GM12872 (cell line): ENCODE measurements at regions not wholly inside any gene's neighbourhood (a gene's known extent, or its start where the extent isn't known, plus 50 kb on each side); places are given as distances from the start of the nearest gene placed in this dataset.

Source experiments
- CTCF ChIP-seq: IDR thresholded peaks from 3 replicates; pipeline ENCODE4 v1.5.1; 2011; ENCODE audit warnings: low read depth, mild to moderate bottlenecking, low read length, moderate library complexity; ENCODE audit not compliant: insufficient read depth

GRCh38 chr2:200146501-200146900 is 160.0 kb upstream of the SPATS2L start:
- no peak for TF ChIP-seq CTCF

DNA sequence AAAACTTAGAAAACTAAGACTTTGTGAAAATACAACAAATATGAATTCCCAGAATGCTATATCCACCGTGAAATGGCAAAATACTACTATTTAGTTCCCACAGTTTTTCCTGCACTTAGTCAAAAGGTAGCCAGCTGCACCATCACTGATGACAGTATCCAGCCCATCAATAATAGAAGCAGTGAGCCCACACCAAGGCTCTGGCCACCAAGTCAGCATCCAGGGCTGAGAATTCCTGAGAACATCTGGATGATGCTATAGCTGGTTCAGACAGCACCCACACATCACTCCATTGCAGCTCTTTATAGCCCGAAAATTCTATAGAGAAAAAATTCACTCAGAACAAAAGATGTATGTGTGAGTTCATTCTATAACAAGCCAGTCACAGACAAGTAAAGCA is 159.1 kb upstream of the SPATS2L start:
- TF ChIP-seq CTCF: no peak

- no peak for TF ChIP-seq CTCF
These were observed 158.1 kb upstream of the SPATS2L start for GRCh38 chr2:200148366-200148765.

DNA sequence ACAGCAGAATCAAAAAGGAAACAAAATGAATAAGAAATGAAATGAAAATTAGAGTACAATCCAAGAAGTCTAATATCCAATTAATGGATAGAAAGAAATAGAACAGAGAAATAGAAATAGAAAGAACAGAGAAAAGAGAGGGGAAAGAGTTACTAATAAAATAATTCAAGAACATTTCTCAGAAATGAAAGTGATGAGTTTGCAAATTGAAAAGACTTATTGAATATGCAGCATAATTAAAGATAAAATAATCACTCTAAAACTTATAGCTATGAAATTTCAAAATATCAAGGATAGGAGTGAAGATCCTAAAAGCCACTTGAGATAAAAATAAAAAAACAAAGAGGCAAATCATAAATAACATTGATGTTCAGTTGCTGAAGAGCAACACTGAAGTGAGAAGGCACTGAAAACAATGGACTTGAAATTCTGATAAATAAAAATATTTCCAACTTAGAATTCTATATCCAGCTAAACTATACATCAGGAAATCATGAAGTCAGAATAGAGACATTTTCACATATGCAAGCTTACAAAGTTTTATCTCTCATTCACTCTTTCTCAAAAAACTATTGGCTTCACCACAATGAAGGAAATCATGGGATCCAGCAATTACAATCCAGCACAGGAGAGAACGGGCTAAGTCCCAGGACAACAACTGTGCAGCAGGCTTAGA is 155.9 kb upstream of the SPATS2L start:
- TF ChIP-seq CTCF: no peak

GRCh38 chr2:200155652-200156051 is 150.8 kb upstream of the SPATS2L start:
- no peak for TF ChIP-seq CTCF

- TF ChIP-seq CTCF: no peak
These were observed 150.2 kb upstream of the SPATS2L start for GRCh38 chr2:200156166-200156835.

GRCh38 chr2:200158647-200159356 is 147.7 kb upstream of the SPATS2L start:
- TF ChIP-seq CTCF: no peak
